Stimulated activated CD8-positive, alpha-beta memory T cell treated with anti-CD3 and anti-CD28 coated beads, Interleukin-7, amount 100 ng/mL, for 48 hours (primary cell): ENCODE measurements at regions not wholly inside any gene's neighbourhood (a gene's known extent, or its start where the extent isn't known, plus 50 kb on each side); places are given as distances from the start of the nearest gene placed in this dataset.

ENCODE experiments used
- DNase-seq, 2 donors: peaks; one replicate each; pipeline ENCODE4 v3.0.0-alpha.2; 2020; ENCODE audit warnings: low read depth in 1 of 2; ENCODE audit errors: extremely low read depth in 1 of 2

DNA sequence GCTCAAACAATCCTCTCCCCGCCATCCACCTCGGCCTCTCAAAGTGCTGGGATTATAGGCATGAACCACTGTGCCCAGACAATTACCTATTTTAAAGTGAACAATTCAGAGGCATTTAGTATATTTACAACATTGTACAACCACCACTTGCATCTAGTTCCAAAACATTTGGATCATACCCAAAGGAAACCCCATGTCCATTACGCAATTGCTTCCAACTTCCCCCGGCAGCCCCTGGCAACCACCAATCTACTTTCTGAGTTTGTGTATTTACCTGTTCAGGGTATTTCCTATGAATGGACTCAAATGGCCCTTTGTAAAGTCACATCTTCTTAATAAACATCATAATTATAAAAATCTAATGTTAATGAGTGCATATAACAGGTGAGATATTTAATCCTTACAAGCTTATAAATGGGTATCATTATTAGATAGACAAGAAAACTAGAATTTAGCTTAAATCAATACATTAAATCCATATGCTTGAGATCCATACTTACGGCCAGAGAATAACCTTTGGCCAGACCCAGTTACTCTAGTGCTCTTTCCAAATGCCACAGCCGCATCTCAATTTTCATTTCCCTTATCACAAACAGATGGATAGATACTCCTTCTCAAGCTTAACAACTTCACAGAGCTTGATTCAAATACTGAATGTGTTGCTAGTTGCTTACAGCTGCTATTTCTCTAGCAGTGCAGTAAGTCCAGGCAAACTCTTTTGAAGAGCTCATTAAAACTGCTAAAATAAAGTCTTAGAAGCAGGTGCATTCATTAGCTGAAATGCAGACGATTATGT lies 133.4 kb upstream of the MKLN1 start:
- no peak for DNase-seq

DNA sequence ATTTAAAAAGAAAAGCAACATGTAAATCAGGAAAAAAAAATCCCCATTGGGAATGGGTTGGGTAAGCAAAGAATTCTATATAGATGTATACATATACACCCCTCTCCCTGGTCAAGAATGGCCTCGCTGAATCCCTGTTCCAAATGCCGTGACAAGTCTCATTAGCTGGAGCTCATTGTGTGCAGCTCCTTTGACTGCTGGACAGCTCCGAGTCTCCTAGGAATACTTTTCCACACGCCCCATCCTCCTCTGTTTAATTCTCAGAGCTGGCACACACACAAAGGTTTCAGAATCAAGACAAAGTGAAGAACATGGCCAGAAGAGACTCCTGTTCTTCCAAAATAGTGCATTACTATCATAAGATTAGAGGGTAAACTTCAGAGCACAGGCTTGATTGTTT lies 130.9 kb upstream of the MKLN1 start:
- no peak for DNase-seq

DNA sequence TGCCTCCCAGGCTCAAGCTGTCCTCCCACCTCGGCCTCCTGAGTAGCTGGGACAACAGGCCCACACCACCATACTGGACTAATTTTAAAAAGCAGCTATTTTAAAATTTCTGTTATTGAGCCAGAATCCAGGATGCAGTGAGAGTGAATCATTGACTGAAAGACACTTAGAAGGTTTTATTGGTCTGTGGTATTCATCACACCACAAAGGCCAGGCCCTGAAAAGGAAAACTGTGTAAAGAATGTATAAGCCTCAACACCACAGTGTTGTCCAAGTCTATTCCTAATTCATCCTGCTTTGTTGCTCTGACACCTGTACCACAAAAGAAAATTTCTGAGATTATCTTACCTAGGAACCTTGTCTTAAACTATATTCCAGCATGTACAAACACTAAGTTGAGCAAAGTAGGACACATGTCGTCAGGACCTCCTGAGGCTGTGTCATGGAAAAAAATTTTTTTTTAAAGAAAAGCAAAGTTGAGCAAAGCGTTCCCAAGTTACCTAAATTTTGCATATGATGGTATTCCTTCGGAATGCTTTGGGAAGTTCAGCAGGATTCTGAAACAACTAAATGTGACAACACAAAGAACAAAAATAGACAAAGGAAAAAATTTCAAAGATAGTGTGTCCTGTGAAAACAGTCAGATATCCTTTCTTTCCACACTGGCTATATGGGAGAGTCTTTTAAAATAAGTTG lies 129.6 kb upstream of the MKLN1 start:
- no peak for DNase-seq

DNA sequence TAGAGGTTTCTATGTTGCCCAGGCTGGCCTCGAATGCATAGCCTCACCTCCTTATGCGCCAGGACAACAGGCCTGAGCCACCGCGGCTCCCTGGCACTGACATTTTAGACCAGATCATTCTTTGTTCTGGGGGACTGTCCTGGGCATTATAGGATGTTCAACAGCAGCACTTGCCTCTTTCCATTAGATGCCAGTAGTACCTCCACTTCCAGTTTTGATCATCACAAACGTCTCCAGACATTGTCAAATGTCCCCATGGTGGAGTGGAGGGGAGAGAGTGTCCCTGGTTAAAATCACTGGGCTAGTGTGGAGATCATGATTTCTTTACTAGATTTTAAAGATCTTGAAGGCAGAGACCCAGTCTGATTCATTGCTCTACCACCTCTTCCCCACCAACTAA lies 125.2 kb upstream of the MKLN1 start:
- no peak for DNase-seq

DNA sequence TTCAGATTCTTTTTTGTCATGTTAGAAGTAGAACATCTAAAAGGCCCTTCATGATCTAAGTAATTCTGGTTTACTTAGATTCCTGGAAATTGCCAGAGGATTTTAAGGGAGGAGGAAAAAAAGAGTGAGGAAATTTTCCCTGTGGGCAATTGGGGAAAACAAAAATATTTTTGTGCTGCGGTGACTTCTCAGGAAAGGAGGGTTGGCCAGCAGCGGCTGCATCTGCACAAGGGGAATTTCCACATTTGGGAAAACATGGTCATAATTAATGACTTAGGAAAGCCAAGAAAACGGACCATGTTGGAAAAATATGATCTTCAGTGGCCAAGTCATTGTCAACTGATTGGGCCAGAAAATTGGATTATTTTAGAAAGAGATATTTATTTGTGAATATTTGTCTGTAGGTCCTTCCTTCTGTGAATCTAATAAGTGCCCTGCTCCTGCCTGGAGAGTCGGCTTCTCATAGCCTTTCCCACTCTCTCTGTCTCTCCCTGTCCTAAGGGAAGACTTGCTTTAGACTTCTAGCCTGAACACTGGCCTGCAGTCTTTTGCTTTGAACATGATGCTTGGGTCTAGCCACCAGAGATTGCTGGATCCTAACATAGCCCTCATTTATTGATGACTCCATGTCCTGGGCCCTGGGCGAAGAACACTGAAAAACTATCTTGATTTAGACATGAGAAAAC lies 124.2 kb upstream of the MKLN1 start:
- DNase-seq, result no peak

DNA sequence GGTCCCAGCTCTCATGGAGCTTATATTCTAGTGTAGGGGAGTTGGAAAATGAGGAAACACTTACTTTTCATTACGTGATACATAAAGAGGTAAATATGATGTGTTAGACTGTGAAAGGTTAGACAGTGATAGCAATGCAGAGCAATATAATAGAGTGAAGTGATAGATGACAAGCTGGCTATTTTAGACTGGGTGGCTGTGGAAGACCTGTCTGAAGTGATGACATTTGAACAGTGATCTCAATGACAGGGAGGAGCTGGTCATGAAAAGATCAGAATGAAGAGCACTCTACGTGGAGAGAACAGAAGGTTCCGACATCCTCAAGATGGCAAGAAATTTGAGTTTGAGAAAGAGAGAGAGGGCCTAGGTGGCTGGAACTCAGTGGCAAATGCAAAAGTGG lies 118.9 kb upstream of the MKLN1 start:
- DNase-seq, result no peak

DNA sequence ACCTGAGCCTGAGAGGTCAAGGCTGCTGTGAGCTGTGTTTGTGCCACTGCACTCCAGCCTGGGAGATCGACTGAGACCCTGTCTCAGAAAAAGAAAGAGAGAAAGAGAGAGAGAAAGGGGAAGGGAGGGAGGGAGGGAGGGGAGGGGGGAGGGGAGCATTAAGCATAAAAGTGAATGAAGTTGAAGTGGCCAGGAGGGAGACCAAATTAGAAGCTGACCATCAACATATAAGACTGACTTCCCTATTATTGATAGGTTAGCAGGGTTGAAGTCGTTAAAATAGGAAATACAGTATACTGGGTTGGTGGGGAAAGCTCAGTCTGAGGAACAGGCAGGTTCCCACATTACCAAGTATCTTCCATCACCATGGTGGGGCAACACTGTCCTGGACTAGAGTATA lies 117.1 kb upstream of the MKLN1 start:
- no peak for DNase-seq

DNA sequence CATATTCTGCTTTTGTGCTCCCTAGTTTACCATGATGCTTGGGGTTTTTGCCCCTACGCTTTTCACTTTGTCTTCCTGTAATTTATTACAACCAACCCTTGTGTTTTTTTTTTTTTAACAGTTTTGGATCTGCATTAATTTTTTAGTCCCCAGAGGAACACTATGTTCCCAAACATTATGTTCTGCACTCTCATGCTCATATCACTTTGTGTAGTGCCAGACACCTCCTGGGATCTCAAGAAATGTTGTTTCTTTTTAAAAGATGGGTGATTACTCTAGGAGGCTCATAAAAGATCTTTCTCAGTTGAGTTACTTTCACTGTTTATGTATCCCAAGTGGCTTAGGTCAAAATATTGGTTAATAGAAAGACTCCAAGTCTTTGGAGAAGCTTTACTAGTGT lies 116.2 kb upstream of the MKLN1 start:
- DNase-seq, result no peak

DNA sequence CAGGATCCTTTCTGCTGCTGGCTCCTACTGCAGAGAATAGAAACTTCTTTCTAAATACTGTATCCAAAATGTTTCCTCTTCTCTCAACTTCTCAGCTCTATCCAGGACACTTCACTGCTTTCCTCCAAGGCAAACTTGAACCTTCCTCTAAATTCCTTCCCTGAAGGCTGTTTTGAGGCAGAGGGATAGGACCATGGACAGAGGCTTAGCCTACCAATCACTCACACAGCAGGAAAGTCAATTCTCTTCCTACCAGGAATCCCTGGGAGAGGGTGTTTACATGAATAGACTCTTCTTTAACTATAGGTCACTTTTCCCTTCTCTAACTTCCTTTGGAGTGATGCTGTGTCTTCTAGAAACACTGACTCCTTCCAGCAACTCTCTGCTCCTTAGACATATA lies 115.6 kb upstream of the MKLN1 start:
- no peak for DNase-seq

DNA sequence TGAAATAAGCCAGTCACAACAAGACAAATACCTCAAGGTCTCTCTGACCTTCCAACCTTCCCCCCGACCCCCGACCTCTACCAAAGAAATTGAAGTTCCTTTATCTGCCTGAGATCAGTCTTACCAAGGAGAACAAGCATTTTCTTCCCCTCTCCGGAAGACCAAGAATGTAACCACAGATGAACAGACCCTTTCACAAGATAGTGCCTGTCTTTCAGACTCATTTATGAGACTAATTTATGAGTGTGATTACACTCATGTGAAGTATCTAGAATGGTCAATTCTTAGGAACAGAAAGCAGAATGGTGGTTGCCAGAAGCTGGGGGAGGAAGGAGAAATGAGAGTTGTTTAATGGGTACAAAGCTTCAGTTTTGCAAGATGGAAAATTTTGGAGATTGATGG lies 108.9 kb upstream of the MKLN1 start:
- no peak for DNase-seq

DNA sequence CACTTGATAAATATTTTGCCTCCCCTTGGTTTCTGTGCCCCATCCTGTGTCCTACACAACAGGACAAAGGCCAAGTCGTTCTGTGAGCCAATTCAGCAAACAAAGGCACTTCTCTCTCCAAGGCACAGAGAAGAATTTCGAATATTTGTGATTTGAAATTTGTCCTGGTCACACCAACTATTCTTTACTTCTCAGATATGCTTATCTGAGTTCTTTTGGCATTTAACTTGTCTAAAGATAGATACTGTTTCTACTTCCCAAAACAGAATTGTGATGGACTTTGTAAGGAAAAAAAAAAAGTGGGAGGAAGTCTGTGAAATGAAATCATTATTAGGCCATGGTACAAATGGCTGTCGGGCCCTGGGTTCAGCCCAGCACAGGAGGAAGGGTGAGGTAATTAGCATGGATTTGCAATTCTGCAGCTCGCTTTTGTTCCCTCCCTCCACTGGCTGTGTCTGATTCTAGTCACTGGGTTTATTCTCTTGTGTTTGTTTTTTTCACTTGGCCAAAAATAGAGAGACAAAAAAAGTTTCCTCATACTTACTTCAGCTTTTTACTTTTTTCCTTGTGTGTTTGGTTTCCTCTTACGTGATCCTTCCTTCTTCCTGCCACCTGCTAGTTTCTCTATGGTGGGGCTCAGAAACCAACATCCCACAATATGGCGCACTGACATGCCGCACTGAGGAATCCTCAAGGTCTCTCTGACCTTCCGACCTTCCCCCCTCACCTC lies 108.2 kb upstream of the MKLN1 start:
- DNase-seq, result no peak

DNA sequence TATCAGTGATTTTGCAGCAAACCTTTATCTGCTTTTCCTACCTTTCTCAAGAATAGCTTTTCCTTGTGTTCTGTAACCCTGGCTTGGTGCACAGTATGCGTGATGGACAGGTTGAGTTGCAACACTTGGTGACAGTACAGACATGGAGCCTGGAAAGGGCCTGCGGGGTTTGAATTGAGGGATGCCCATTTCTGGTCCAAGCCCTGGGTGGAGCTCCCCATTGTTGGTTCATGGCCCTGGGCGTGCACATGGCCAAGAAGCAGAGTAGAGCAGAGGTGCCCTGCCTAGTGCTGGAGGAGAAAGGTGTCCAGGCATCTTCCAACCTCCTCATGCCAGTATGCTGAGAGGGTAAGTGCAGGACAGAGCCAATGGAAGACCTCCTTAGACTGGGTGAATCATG lies 106.6 kb upstream of the MKLN1 start:
- DNase-seq, result no peak

DNA sequence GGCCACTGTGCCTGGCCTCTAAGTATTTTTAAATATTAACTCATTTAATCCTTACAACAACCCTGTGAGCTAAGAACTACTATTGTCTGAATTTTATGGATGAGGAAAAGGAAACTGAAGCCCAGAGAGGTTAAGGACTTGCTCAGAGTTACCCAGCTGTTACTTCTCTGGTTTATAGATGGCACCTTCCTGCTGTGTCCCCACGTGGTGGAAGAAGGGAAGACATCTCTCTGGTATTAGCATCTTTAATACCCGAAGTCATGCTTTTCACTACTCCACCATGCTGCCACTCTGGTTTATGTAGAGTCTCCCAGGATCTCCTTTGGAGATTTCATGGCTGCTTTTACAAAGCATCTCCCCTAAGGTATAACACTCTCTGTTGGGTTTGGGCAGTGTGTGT lies 105.5 kb upstream of the MKLN1 start:
- DNase-seq, result no peak

DNA sequence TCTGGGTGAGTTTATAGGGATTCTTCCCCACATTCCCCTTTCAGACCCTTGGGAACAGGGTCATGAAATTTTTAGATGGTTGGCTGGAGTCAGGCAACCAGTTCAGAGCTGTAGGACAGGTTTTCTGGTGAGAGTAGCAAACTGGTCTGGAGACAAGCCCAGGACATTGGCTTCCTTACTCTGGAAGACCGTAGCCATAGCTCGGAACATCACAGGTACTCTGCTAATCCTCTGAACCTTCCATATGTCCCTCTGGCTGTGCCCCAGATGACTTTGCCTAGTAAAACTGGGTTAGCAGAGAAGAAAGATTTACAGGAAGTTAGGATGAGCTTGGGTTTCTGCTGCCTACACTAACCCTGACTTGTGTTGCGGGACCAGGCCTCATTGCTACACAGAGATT lies 104.5 kb upstream of the MKLN1 start:
- no peak for DNase-seq

DNA sequence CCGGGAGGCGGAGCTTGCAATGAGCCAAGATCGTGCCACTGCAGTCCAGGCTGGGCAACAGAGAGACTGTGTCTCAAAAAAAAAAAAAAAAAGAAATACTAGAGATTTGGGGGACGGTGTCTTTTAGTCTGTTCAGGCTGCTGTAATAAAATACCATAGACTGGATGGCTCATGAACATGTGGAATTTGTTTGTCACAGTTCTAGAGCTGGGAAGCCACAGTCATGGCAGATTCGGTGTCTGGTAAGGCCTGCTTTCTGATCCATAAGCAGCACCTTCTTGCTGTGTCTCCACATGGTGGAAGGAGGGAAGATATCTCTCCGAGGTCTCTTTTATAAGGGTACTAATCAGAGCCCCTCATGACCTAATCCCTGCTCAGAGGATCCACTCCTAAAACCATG lies 102.7 kb upstream of the MKLN1 start:
- no peak for DNase-seq

DNA sequence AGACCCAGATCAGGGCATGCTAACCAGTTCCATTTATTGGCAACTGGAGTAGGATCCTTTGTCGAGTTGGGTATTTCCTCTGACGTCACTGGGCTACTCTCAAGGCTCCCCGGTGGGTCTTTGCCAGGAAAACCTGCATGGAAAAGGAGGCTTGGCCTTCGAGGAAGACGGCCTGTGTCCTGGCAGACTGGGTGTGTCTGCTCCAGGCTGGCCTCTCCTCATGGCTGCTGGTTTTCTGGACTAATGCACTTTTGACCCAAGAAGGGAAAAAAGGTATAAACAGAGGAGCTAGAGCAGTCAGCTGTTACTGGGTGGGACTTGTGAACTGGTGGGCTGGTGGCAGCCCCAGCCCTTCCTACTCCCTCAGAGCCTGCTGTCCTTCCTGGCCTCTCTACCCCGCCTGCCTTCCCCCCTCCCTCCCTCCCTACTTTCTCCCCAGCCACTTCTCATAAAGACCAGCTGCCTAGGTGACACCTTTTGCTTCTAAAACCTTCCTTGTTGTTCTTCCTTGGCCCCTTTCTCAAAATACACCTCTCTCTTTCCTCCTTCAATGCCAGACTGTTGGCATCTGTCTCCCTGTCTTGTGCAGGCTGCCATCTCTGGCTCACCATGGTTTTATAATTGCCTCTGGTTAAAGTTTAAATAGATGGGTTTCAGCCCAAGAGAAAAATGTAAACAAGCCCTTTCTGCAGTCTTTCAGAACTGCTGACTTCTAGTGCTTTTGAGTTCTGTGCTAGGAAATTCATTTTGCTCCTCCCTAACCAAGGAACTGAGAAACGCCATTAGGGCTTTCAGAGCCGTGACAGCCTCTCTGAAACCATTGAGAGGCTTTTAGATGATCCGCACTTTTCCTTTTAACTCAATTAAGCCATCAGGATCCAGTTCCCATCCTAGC lies 101.8 kb upstream of the MKLN1 start:
- no peak for DNase-seq

DNA sequence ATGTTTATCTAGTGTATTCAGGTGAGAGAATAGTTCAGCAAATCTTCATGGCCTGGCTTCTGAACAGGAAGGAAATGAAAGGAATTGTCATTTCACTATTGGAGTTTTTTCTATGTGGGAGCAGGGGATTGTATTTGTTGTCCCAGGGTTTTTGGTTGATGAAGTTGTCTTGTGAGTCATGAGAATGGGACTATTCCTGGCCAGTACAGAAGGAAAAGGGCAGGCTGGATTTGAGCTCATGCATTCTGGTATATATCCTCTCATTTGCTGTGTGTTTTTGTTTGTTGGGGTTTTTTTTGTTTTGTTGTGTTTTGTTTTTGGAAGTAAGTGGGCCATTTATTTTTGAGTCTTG lies 101.2 kb upstream of the MKLN1 start:
- no peak for DNase-seq

DNA sequence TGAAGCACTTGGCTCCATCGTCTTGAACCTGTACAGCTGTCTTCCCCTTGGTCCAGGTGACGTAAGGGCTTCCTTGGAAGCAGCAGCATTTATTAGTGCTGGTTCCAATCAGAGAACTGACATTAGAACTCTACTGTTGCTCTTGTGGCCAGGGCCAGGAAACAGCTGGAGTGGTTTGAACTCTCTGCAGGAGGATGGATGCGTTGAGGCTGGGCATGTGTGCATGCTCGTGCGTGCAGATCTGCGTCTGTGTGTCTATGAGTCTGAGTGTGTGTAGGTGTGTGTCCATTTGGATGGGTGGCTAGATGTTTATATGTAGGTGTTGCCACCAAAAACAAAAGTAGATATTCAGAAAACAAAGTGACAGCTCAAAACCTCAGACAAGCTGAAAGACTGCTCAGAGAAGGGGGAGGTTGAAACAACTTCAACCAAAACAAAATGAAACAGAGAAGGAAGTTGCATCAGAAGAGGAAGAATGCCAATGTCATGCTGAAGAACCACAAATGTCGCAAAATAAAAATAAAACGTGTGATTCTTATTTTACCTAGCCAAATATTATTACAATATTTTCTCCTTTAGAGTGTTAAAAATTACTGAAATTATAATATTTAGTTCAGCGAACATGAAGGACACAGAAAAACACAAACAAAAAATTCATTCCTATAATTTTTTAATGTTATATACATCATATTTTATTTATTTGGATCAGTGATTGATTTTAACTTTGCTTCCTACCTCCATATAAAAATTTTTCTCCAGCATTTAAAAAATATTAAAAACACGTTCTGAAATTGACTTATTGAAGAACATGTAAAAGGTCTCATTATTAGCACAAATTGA lies 96.1 kb upstream of the MKLN1 start:
- peak; percentile 30 to 58 for DNase-seq

DNA sequence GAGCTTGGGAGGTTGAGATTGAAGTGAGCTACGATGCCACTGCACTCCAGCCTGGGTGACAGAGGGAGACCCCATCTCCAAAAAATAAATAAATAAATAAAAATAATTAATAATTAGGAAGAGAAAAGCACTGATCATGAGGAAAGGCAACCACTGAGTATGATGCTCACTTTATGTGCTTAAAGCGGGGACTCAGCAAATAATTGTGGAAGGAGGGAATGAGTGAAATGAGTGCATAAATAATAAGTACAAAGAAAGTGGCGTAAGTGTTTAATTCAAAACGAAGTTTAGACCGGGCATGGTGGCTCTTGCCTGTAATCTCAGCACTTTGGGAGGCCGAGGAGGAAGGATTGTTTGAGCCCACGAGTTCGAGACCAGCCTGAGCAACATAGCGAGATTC lies 94.9 kb upstream of the MKLN1 start:
- DNase-seq, result no peak

DNA sequence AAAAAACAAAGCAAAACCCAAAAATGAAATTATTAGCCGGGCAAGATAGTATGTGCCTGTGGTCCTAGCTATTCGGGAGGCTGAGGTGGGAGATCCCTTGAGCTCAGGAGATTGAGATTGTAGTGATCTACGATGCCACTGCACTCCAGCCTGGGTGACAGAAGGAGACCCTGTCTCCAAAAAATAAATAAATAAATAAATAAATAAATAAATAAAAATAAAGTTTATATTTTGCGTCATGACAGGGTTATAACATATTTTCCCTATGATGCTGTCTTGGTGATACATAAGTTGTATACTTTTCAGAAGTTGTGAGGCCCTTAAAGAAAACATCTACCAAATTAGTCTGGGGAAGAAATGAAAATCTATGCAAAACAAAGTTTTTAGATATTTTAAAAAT lies 94.5 kb upstream of the MKLN1 start:
- no peak for DNase-seq
